ENCODE measurements at regions not wholly inside any gene's neighbourhood (a gene's known extent, or its start where the extent isn't known, plus 50 kb on each side); places are given as distances from the start of the nearest gene placed in this dataset.
A peak's percentile ranks its signal among the peaks of the same experiment; 100 is the strongest.

DNA sequence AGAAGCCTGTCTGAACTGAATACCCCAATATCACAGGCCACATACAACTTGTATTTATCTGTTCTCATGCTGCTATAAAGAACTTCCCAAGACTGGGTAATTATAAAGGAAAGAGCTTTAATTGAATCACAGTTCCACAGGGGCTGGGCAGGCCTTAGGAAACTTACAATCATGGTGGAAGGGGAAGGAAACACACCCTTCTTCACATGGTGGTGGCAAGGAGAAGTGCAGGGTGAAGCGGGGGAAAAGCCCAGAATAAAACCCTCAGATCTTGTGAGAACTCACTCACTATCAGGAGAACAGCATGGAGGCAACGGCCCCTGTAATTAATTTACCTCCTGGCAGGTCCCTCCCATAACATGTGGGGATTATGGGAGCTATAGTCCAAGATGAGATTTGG, 50.3 kb upstream of the FNDC1 start:
- no peak for DNase-seq

DNA sequence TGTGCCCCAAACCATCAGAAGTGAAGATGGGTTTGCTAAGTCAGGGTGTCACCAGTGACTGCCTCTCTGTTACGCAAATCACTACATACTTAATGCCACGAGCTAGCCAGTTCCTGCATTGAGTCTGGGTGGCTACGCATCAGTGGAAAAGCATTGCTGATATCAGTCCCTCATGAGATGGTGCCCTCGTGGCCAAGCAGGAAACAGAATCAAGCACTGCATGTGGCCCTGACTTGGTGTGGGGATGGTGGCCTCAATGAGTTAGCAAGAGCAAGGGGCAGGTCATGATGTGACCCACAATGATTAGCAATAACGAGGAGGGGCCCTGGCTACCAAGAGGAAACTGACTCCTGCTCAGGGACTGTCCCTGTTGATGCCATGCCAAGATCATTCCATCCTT, 51.6 kb upstream of the FNDC1 start:
- DNase-seq: no peak

DNA sequence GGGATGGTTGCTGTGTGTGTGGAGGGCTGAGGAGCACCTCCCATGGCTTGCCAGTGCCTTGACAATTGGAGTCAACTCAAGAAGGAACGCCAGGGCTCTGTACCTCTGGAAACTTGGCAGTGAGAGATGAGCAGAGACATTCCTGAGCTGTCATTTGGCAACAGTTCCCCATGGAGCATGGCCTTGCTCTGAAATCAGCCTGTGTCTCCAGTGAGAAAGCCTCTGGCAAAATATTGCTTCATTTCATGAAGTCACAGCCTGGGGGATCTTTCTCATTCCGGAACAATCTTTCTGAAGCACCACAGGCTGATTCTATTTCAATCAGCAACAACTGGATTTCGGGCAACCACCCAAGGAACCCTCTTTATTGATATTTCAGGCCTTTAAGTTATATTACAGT, 52.2 kb upstream of the FNDC1 start:
- no peak for DNase-seq

DNA sequence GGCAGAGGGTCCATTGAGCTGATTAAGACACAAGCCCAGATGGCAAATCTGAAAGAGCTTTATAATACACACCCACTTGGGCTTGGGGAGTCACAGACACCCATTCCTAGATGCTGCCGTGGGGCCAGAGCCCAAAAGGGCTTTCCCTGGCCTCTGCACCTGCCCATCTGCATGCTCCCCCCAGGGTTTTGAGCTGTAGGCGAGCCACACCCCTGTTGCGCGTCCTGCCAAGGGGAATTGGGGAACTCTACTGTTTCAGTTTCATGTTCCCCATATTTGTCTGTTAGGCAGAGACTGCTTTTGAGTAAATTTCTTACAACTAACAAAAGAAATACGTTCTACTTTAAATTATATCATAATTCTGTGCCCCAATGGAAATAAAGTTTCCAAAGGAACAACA, 52.9 kb upstream of the FNDC1 start:
- no peak for DNase-seq

DNA sequence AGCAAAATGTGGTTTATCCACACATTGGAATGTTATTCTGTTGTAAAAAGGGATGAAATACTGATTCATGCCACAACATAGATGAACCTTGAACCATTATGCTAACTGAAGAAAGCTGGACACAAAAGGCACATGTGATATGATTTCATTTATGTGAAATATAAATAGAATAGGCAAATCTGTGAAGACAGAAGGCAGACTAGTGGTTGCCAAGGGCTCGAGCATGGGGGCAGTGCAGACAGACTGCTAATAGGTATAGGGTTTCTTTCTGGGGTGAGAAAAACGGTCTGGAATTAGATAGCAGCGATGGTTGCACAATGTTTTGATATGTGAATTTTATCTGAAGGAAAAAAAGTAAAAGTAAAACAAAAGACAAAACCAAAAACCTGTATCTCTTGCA, 54.6 kb upstream of the FNDC1 start:
- DNase-seq: no peak

DNA sequence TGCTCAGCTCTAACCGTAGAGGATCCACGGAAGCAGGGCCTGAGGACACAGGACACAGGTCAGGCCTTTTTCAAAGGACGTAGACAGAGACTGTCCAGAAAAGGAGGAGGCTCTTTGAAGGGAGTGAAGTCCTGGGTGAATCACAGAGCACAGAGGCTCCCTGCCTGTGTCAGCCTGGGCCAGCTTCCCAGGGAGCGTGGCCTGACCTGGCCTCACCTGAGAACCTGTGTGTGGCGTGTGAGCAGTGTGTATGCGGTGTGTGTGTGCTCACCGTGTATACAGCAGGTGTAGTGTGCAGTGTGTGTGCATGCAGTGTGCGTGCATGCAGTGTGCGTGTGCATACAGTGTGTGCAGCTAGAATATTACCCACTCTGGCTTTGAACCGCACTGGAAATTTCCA, 56.0 kb upstream of the FNDC1 start:
- no peak for DNase-seq

DNA sequence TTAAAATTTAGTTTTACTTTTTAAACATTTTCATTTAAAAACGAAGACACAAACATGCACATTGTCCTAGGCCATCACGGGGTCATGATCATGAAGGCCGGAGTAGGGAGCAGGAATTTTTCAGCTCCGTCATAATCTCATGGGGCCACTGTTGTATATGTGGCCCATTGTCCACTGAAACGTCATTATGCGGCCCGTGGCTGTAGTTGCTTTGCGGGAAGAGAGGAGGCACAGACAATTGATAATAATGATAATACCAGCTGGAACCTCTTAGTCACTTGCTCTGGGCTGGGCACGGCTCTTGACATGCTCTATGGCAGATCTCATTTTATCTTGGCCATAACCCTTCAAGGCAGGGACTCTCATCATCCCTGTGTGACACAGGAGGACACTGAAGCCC, 56.5 kb upstream of the FNDC1 start:
- DNase-seq: no peak

DNA sequence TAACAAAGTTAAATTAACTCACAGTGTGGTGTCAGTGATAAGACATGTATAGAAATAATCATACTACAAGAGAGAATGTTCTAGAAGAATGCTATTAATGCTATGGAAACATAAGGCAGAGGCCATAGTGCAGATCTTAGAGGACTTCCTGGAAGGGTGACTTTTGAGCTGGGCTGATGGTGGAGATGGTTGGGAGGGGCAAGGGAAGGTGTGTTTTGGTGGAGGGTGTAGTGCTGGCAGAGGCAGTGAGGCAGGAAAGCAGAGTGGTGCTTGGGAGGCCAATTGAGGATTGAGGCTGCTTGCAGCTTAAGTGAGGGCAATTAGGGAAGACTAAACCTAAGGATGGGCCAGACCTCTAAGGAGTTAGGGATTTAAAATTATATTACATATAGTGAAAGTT, 58.5 kb upstream of the FNDC1 start:
- no peak for DNase-seq

DNA sequence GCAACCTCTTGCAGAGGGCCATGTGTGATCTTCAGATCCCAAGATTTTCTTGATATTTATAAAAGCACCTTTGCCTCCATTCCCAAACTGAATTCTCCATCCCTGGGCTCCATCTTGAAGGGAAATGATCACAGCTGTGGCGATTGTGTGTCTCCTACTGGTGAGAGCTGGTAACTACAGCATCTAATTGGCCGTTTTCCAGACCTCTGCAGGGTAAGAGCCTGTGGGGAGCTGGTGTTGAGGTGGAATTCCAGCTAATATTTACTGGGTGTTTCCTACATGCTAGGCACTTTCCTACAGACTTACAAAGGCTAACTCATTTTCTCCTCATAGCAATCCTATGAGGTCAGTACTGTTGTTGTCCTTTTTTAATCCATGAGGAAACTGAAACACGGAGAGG, 59.2 kb upstream of the FNDC1 start:
- peak; percentile 39 for DNase-seq

DNA sequence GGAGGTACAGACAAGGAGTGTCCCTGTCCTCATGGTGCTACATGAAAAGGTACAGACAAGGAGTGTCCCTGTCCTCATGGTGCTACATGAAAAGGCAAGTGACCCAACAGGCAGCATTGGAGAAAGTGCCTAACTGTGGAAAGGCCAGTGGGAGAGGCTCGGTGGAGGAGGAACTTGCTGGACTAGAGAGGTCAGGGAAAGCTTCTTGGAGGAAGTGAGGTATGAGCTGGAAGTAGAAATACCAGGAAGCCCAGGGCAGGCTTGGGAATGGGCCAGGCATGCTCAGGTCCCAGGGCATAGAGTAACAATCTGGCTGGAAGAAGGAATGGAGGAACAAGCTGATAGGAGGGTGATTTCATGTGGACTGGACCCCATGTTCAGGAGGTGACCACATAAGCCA, 59.8 kb upstream of the FNDC1 start:
- no peak for DNase-seq

DNA sequence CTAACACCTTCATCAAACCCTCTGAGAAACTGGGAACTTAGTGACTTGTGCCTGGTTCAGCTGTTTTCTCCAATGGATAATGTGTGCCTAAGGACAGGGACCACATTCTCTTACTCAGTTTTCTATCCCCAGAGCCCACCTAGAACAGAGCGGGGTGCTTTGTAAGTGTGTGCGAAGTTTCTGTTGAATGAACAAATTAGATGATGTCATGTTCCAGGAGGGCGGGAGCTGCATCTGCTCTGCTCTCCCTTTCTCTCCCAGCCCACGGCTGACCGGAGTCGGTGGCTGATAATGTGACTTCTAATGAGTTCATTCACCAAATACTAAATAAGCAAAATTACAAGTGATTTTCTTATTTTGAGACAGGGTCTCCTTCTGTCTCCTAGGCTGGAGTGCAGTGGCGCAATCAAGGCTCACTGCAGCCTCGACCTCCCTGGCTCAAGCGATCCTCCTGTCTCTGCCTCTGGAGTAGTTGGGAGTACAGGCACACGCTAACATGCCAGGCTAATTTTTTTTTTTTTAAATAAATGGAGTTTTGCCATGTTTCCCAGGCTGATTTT, 60.7 kb upstream of the FNDC1 start:
- DNase-seq: no peak

DNA sequence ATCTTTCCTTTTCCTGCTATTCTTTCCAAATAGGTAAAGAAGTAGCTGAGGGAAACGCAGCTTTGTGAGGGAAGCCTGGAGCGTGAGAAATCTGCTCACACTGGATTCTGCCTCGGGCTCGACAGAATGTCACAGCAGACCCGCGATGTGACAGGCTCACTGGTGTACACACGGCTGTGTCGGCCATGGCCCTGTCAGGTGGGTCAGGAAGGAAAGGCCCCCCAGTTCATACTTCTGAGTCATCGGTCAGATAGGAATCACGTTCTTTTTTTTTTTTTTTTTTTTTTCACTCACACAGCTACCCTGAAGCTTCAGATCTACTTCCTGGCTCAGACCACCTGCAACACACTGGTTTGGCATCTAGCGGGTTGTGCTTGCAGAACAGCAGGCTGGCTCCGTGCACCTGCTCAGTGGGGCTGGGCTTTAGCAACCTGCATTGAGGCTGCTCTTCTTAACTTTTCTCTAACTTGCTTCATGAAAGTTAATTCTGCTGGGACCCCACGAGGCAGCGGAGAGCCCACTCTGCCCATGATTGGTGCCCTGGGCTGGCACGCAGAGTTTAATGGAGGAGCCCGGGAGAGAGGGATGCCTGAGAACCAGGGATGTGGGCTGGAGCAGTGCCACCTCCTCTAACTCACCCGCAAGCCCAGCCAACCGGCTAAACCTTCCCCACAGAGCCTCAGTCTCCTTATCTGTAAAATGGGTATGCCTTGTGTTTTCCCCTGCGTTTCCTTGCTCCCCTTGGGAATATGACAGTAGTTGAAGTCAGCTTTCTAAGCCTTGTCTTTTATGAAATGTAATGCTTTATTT, 61.5 kb upstream of the FNDC1 start:
- peak; percentile 53 for DNase-seq

DNA sequence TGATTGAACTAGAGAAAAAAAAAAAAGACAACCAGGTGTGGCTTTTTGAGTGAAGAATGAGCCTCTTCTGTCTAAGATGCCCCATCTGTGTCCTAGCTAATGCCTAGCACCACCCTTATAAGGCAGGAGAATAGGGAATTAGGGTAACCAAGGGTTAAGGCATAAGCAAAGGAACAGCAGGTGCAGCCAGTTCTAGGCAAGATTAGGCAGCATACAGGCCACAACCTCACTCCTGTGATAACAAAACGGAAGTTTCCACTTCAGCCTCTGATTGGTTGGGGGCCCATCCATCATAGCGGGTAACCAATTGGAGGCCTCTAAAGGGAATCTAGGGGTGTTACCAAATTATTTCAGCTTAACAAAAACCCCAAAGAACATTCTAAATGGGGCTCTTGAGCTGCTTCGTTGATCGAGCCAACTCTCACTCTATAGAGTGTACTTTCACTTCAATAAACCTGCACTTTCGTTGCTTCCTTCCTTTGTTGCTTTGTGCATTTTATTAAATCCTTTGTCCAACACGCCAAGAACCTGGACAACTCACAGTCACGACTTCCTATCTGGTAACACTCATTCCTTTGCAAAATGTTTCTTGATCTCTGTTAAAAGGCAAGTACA, 61.9 kb upstream of the TAGAP start:
- DNase-seq: peak; percentile 78

DNA sequence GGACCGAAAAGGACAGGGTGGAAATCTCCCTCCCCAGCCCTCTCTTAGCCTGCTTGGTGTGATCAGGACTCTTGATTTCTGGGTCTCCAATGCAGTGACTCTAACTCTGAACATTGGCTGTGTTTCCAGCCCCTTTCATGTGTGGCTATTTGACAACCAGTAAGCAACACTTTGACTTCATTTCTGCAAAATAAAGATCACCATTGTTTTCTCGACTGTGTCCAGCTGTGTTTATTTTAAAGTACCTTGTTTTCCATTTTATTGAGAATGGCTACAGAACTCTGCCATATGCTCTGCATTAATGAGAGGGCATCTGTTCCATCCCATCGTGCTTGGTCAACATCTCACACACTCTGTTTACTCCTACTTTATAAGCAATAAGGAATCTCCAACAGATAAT, 60.9 kb upstream of the TAGAP start:
- no peak for DNase-seq

DNA sequence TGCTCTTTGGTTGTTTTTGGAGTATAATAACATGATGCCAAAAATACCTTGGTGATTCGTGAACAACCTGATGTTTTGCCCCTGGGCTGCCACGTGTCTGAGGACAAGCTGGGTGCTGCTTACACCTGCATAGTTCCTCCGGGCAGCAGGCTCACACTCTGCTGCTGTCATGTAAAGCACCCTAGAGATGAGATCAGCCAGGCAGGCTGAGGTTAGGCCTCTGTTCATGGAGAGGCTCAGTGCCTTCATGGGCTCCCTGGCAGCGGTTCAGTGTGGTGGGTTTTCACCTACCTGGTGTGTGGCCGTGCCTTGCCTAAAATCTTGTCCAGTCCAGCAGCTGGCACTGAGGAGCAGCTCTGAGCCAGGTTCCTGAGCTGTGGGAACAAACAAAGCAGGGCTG, 60.1 kb upstream of the TAGAP start:
- no peak for DNase-seq

DNA sequence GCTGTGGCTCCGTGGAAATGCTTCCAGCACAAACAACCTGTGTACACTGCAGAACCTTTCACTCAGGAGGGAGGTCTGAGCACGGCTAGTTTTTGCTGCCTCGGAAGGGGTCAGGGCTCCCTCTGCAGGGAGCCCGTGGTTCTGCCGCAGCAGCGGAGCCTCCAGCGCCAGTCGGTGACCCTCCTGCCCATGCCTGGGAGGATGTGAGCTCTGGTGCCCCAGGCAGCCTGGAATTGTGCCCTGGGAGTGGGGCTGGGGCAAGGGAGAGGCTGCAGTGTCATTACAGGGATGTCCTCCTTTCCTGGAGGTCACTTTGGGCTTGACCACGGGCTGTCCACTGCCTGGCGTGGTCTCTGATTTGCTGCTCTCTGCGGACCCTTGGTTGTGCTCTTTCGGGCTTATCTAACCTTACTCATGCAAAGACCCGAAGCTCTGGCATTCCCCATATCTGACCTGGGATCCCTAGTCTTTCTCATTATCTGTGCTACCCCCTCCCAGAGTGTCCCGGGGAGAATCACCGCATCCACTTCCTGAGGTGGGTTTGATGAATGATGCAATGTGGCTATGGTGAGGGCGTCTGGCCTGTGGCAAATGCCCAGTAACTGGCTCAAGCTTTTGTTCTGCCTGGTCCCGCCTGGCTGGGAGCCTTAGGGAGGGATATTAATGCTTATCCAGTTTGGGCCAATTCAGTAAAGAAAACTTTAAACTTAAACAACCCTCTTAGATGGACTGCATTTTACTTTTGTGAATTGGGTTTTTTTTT, 59.6 kb upstream of the TAGAP start:
- peak; percentile 77 for DNase-seq

DNA sequence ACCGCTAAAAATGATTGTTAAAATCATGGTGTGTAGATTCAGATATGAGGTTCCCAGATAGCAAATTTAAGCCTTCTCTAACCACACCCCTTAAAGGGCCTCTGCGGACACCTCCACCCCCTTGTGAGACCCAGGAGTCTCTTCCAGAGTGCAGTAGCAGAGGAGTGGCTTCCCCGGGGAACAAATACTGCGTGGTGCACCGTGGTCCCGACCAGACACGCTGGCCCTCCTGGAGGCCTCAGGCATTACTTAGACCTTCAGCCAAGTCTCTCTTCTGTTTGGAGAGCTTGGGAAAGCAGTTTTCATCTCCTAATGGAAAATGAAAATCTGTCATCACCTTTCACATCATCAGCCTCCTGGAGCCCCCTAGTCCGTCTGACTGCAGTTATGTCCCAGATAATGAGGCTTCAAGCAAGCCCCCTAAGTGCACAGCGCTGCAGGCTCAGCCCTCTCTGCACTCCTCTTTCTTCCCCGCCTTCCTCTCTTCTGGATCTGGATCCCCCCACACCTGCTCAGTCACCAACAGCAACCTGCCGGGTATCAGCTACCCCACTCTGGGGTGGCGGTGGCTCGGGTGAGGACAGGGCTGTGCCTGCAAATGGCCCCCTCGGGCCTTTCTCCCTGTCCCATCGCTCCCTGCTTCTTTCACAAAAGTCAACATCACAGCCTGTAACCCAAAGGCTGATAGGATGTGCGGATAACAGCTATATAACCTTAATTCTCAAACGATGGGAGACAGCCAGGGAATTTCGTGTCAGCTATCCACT, 58.8 kb upstream of the TAGAP start:
- DNase-seq: no peak

DNA sequence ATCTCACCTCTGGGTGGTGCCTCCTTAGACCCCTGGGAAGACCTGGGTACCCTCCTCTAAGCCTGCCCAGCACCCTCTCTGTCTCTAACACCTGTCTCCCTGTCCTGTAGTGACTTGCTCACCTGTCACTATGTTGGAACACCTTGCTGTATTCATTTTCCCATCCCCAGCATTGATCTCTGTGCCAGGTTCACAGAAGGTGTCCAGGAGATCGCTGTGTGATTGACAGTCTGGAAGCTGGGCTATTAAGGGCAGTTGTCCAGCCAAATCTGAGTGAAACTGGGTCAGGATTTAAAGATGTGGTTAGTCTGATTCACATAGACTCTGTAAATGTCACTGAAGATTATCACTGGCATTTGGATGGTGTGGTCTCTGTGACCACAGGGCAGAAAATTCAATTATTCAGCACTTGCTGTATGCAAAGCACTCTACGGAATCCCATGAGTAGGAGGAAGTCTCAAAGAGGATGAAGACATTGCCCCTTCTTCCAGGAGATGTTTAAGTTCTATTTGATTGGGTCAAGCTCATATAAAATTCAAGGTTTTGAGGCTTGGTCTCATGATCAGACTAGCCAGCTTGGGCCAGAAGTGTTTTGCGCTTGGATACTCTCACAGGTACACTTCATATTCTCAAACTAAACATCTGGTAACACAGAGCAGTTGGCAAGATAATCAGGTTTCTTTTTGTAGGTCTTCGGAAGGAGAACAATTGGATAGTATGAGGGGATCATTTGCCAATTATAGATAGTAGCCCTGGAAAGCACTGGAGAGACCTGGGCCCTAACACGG, 57.8 kb upstream of the TAGAP start:
- DNase-seq: no peak

DNA sequence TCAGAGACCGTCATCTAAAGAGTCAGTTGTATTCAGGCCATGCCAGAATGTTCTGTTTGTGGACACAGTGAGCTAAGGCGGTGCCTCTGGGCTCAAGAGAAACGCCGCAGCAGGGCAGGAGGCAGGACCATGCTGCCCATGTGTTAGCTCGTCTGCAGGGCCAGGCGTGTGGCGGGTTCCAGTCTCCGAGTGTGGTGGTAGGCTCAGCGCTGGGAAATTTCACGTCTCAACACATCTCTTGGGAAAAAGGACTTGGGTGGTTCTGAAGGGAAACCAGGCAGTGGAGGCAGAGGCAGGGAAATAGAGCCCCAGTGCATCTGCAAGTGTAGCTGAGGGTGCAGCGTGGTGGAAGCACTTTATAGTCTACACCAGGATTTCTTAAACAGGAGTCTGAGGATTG, 56.9 kb upstream of the TAGAP start:
- DNase-seq: no peak

DNA sequence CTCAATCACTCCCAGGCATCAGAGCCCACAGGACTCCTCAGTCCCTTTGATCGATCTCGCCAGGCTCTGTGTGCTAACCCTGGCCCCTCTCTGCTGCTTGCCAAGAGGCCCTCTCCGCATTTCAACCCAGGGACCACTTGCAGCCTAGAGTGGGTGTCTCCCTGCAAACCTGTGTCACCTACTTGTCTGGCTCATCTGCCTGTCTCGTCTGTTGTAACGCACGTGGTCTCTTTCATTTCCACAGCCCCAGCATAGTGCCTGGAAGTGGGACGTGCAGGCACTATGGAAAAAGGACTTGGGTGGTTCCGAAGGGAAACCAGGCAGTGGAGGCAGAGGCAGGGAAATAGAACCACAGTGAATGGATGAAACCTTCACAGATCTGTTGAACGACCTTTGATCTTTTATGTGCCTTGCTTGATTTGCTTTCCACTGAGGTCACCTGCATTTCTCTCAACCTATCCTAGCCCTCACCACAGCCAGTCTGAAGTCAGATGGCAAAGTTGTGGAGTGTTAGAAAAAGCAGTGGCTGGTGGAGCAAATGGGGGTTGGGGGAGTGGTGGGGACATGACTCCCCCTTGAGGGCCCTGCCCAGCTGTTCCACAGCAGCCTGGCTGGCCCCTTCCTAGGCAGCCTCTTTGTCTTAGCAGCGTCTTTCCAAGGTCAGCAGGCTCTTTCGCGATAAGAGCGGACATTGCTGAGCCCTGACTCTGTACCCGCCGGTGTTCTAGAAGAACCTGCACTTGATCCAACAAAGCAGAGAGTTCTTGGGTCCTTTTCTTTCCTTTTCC, 55.8 kb upstream of the TAGAP start:
- DNase-seq: no peak

DNA sequence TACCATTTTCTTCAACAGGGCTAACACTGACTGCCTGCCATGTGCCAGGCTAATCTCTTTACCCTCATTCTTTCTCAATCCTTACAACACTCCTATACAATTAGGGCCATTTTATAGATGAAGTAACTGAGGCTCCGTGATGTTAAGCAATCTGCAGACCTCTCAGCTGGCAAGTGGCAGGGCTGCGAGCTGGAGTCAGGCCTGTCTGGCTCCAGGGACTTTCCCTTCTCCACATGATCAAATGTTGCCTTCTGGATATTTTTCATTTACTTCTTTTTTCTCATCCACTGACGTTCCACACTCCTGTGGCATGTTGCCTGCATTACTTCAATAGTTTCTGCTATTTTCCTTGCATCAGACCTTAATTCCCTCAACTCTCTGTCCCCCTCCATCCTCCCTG, 55.2 kb upstream of the TAGAP start:
- no peak for DNase-seq

All from DMS53 (cell line).